ENCODE measurements at regions not wholly inside any gene's neighbourhood (a gene's known extent, or its start where the extent isn't known, plus 50 kb on each side); places are given as distances from the start of the nearest gene placed in this dataset.

DNA sequence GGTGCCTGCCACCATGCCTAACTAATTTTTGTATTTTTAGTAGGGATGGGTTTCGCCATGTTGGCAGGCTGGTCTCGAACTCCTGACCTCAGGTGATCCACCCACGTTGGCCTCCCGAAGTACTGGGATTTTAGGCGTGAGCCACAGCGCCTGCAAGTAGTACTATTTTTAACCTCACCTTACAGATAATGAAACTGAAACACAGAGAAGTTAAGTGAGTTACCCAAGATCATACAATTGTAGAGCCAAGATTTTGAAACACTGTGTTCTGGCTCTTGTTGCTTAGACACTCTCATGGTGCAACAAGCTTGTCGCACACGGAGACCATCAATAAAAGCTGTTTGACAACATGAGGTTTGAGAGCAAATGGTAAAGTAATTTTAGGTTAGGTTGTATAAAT lies 159.1 kb upstream of the LMNTD1 start:
- TF ChIP-seq, protein P1, sequence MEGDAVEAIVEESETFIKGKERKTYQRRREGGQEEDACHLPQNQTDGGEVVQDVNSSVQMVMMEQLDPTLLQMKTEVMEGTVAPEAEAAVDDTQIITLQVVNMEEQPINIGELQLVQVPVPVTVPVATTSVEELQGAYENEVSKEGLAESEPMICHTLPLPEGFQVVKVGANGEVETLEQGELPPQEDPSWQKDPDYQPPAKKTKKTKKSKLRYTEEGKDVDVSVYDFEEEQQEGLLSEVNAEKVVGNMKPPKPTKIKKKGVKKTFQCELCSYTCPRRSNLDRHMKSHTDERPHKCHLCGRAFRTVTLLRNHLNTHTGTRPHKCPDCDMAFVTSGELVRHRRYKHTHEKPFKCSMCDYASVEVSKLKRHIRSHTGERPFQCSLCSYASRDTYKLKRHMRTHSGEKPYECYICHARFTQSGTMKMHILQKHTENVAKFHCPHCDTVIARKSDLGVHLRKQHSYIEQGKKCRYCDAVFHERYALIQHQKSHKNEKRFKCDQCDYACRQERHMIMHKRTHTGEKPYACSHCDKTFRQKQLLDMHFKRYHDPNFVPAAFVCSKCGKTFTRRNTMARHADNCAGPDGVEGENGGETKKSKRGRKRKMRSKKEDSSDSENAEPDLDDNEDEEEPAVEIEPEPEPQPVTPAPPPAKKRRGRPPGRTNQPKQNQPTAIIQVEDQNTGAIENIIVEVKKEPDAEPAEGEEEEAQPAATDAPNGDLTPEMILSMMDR (optimal IDR thresholded peaks at IDR 0.05 in 1 of 3, IDR thresholded peaks at IDR 0.05 in 1 of 3, conservative IDR thresholded peaks at IDR 0.05 in 1 of 3; ENCODE audit: extremely low read depth in 1 of 3, insufficient read depth in 2 of 3, low read length in 3 of 3), result no peak
- TF ChIP-seq EZH2 (IDR thresholded peaks at IDR 0.05; ENCODE audit: low read length), result no peak
